ENCODE measurements at regions not wholly inside any gene's neighbourhood (a gene's known extent, or its start where the extent isn't known, plus 50 kb on each side); places are given as distances from the start of the nearest gene placed in this dataset.
A peak's percentile ranks its signal among the peaks of the same experiment; 100 is the strongest.

- Histone ChIP-seq H3K9me2 (replicated peaks; ENCODE audit: insufficient read depth) (no peaks in the 10 kb centered on the region), H3K36me3 (replicated peaks; ENCODE audit: insufficient read depth, low read depth) (no peaks in the 10 kb centered on the region), H3K4me1 (ENCODE audit: insufficient read depth) (peaks cover 53% of the 10 kb centered on the region), H3K27ac (peak overlapping the region; percentile 83), H3K79me2 (peaks cover 48% of the 10 kb centered on the region), H3K4me2 (peak overlapping the region; percentile 62), H4K20me1 (ENCODE audit: insufficient read depth, poor library complexity, severe bottlenecking) (no peaks in the 10 kb centered on the region), H3K4me3 (no peak overlapping the region), H3K9me3 (ENCODE audit: low read depth) (no peaks in the 10 kb centered on the region), H3K27me3 (no peaks in the 10 kb centered on the region), H2AFZ (no peak overlapping the region)
- no peak for DNase-seq (ENCODE audit: low spot score)
- TF ChIP-seq CTCF (IDR thresholded peaks at IDR 0.05; ENCODE audit: poor library complexity), result no peak
- TF ChIP-seq EZH2 (IDR thresholded peaks at IDR 0.05; ENCODE audit: borderline replicate concordance), result no peak
- TF ChIP-seq EZH2phosphoT487 (IDR thresholded peaks at IDR 0.05; ENCODE audit: low read depth, severe bottlenecking, unreplicated experiment), result no peak
- 78% methylated on average over 10 of the region's 10 CpGs for WGBS (ENCODE audit: low lambda C conversion rate, missing lambda C conversion rate)
Measured at GRCh38 chr14:100393362-100393761, 70.2 kb downstream of the SLC25A47 start.

GRCh38 chr14:100393906-100394732 is 71.0 kb downstream of the SLC25A47 start:
- DNase-seq (ENCODE audit: low spot score), result no peak
- Histone ChIP-seq H2AFZ (no peak overlapping the region), H3K4me1 (ENCODE audit: insufficient read depth) (peaks cover 46% of the 10 kb centered on the region), H3K79me2 (peaks cover 48% of the 10 kb centered on the region), H4K20me1 (ENCODE audit: insufficient read depth, poor library complexity, severe bottlenecking) (no peaks in the 10 kb centered on the region), H3K9me3 (ENCODE audit: low read depth) (no peaks in the 10 kb centered on the region), H3K27ac (peak overlapping the region; percentile 83), H3K36me3 (replicated peaks; ENCODE audit: insufficient read depth, low read depth) (no peaks in the 10 kb centered on the region), H3K4me3 (no peak overlapping the region), H3K27me3 (no peaks in the 10 kb centered on the region), H3K4me2 (no peak overlapping the region), H3K9me2 (replicated peaks; ENCODE audit: insufficient read depth) (no peaks in the 10 kb centered on the region)
- 66% methylated on average over 11 of the region's 11 CpGs for WGBS (ENCODE audit: low lambda C conversion rate, missing lambda C conversion rate)
- TF ChIP-seq EZH2 (IDR thresholded peaks at IDR 0.05; ENCODE audit: borderline replicate concordance), result no peak
- TF ChIP-seq EZH2phosphoT487 (IDR thresholded peaks at IDR 0.05; ENCODE audit: low read depth, severe bottlenecking, unreplicated experiment), result no peak
- no peak for TF ChIP-seq CTCF (IDR thresholded peaks at IDR 0.05; ENCODE audit: poor library complexity)

- Histone ChIP-seq H3K27ac (no peak overlapping the region), H3K4me2 (no peak overlapping the region), H3K79me2 (peaks cover 55% of the 10 kb centered on the region), H4K20me1 (ENCODE audit: insufficient read depth, poor library complexity, severe bottlenecking) (no peaks in the 10 kb centered on the region), H3K4me3 (no peak overlapping the region), H3K27me3 (no peaks in the 10 kb centered on the region), H3K9me3 (ENCODE audit: low read depth) (no peaks in the 10 kb centered on the region), H3K36me3 (replicated peaks; ENCODE audit: insufficient read depth, low read depth) (no peaks in the 10 kb centered on the region), H3K4me1 (ENCODE audit: insufficient read depth) (peaks cover 36% of the 10 kb centered on the region), H2AFZ (no peak overlapping the region), H3K9me2 (replicated peaks; ENCODE audit: insufficient read depth) (no peaks in the 10 kb centered on the region)
- TF ChIP-seq EZH2 (IDR thresholded peaks at IDR 0.05; ENCODE audit: borderline replicate concordance), result no peak
- TF ChIP-seq EZH2phosphoT487 (IDR thresholded peaks at IDR 0.05; ENCODE audit: low read depth, severe bottlenecking, unreplicated experiment), result no peak
- TF ChIP-seq CTCF (IDR thresholded peaks at IDR 0.05; ENCODE audit: poor library complexity), result no peak
- WGBS (ENCODE audit: low lambda C conversion rate, missing lambda C conversion rate), result 88% methylated on average over 14 of the region's 14 CpGs
- no peak for DNase-seq (ENCODE audit: low spot score)
Measured at GRCh38 chr14:100394886-100395672, 71.9 kb downstream of the SLC25A47 start.

Data from hepatocyte (in vitro differentiated cells).